Activated T-helper 1 cell treated with anti-CD3 and anti-CD28 coated beads, Interleukin-12 subunit alpha, Interleukin-12 subunit beta, Interleukin-2, Interleukin-4 antibody, amounts not matched to agents 30 ng/mL and 10 ng/mL and 1 ng/mL, durations not matched to agents 14 hours and 24 hours and 36 hours (primary cell): ENCODE measurements at regions not wholly inside any gene's neighbourhood (a gene's known extent, or its start where the extent isn't known, plus 50 kb on each side); places are given as distances from the start of the nearest gene placed in this dataset.

Source experiments
- DNase-seq: peaks from one replicate; pipeline ENCODE4 v3.0.0; 2021; ENCODE audit warnings: low spot score
- H3K27ac Mint-ChIP-seq: one replicate; pipeline ENCODE4 v1.8.0; 2021; ENCODE audit warnings: mild to moderate bottlenecking, mixed read lengths
- H3K27me3 Mint-ChIP-seq: one replicate; pipeline ENCODE4 v1.8.0; 2022; ENCODE audit warnings: mild to moderate bottlenecking, moderate library complexity, mixed read lengths; ENCODE audit not compliant: insufficient read depth
- H3K36me3 Mint-ChIP-seq: one replicate; pipeline ENCODE4 v1.8.0; 2021; ENCODE audit warnings: low read depth, mixed read lengths
- H3K4me1 Mint-ChIP-seq: one replicate; pipeline ENCODE4 v1.8.0; 2021; ENCODE audit warnings: low read depth, mixed read lengths
- H3K4me3 Mint-ChIP-seq: one replicate; pipeline ENCODE4 v1.8.0; 2021; ENCODE audit warnings: mild to moderate bottlenecking, moderate library complexity, mixed read lengths
- H3K9me3 Mint-ChIP-seq: one replicate; pipeline ENCODE4 v1.8.0; 2021; ENCODE audit warnings: mixed read lengths
- intact Hi-C: fragments of 100-400 bp; cut with micrococcal nuclease; formaldehyde crosslinking; loops from one replicate; pipeline ENCODE4 v1.15.1; 2024

GRCh38 chr18:73626859-73627258, 520.8 kb downstream of the FBXO15 start:
- no peak for DNase-seq
- Mint-ChIP-seq H3K27me3 (no peaks in the 10 kb centered on the region), H3K4me1 (no peaks in the 10 kb centered on the region), H3K9me3 (no peaks in the 10 kb centered on the region), H3K4me3 (no peak overlapping the region), H3K36me3 (no peaks in the 10 kb centered on the region), H3K27ac (no peak overlapping the region)
- intact Hi-C loops: no loop called here

- DNase-seq: no peak
- Mint-ChIP-seq H3K36me3 (no peaks in the 10 kb centered on the region), H3K27ac (no peak overlapping the region), H3K9me3 (no peaks in the 10 kb centered on the region), H3K27me3 (no peaks in the 10 kb centered on the region), H3K4me3 (no peak overlapping the region), H3K4me1 (no peaks in the 10 kb centered on the region)
- intact Hi-C loops: no loop called here
These were observed 521.4 kb downstream of the FBXO15 start for GRCh38 chr18:73626221-73626620.

- H3K36me3 Mint-ChIP-seq: no peaks in the 10 kb centered on the region
- H3K9me3 Mint-ChIP-seq: no peaks in the 10 kb centered on the region
- intact Hi-C loops: no loop called here
- H3K27me3 Mint-ChIP-seq: no peaks in the 10 kb centered on the region
- no peaks in the 10 kb centered on the region for H3K4me1 Mint-ChIP-seq
- no peak overlapping the region for H3K27ac Mint-ChIP-seq
- no peak for DNase-seq
- H3K4me3 Mint-ChIP-seq: no peak overlapping the region
These were observed 526.5 kb downstream of the FBXO15 start for GRCh38 chr18:73621091-73621490.

- H3K4me3 Mint-ChIP-seq: no peak overlapping the region
- H3K36me3 Mint-ChIP-seq: no peaks in the 10 kb centered on the region
- no peaks in the 10 kb centered on the region for H3K27me3 Mint-ChIP-seq
- intact Hi-C loops: no loop called here
- no peak overlapping the region for H3K27ac Mint-ChIP-seq
- H3K4me1 Mint-ChIP-seq: no peaks in the 10 kb centered on the region
- no peak for DNase-seq
- no peaks in the 10 kb centered on the region for H3K9me3 Mint-ChIP-seq
These were observed 529.7 kb downstream of the FBXO15 start for GRCh38 chr18:73617981-73618380.

- no peak for DNase-seq
- Mint-ChIP-seq H3K4me1 (no peaks in the 10 kb centered on the region), H3K4me3 (no peak overlapping the region), H3K27me3 (no peaks in the 10 kb centered on the region), H3K27ac (no peak overlapping the region), H3K36me3 (no peaks in the 10 kb centered on the region), H3K9me3 (no peaks in the 10 kb centered on the region)
- intact Hi-C loops: no loop called here
These were observed 532.1 kb downstream of the FBXO15 start for GRCh38 chr18:73615506-73615905.

- no peaks in the 10 kb centered on the region for H3K36me3 Mint-ChIP-seq
- H3K27me3 Mint-ChIP-seq: no peaks in the 10 kb centered on the region
- no peak overlapping the region for H3K27ac Mint-ChIP-seq
- no peak overlapping the region for H3K4me3 Mint-ChIP-seq
- DNase-seq: no peak
- no peaks in the 10 kb centered on the region for H3K9me3 Mint-ChIP-seq
- H3K4me1 Mint-ChIP-seq: no peaks in the 10 kb centered on the region
- intact Hi-C loops: no loop called here
These were observed 532.8 kb downstream of the FBXO15 start for GRCh38 chr18:73614812-73615211.

- H3K4me3 Mint-ChIP-seq: no peak overlapping the region
- DNase-seq: no peak
- H3K36me3 Mint-ChIP-seq: no peaks in the 10 kb centered on the region
- H3K27me3 Mint-ChIP-seq: no peaks in the 10 kb centered on the region
- H3K4me1 Mint-ChIP-seq: no peaks in the 10 kb centered on the region
- H3K9me3 Mint-ChIP-seq: no peaks in the 10 kb centered on the region
- intact Hi-C loops: no loop called here
- H3K27ac Mint-ChIP-seq: no peak overlapping the region
These were observed 533.8 kb downstream of the FBXO15 start for GRCh38 chr18:73613706-73614340.

GRCh38 chr18:73597832-73598615, 549.6 kb downstream of the FBXO15 start:
- Mint-ChIP-seq H3K27ac (no peak overlapping the region), H3K36me3 (no peaks in the 10 kb centered on the region), H3K4me1 (no peaks in the 10 kb centered on the region), H3K27me3 (no peaks in the 10 kb centered on the region), H3K4me3 (no peak overlapping the region), H3K9me3 (no peaks in the 10 kb centered on the region)
- no peak for DNase-seq
- intact Hi-C loops: no loop called here

- no peak for DNase-seq
- Mint-ChIP-seq H3K36me3 (no peaks in the 10 kb centered on the region), H3K27me3 (no peaks in the 10 kb centered on the region), H3K4me3 (no peak overlapping the region), H3K27ac (no peak overlapping the region), H3K9me3 (no peaks in the 10 kb centered on the region), H3K4me1 (no peaks in the 10 kb centered on the region)
- intact Hi-C loops: no loop called here
These were observed 552.9 kb downstream of the FBXO15 start for GRCh38 chr18:73594749-73595148.

GRCh38 chr18:73593207-73593606, 554.4 kb downstream of the FBXO15 start:
- Mint-ChIP-seq H3K27me3 (no peaks in the 10 kb centered on the region), H3K4me1 (no peaks in the 10 kb centered on the region), H3K9me3 (no peaks in the 10 kb centered on the region), H3K4me3 (no peak overlapping the region), H3K27ac (no peak overlapping the region), H3K36me3 (no peaks in the 10 kb centered on the region)
- intact Hi-C loops: no loop called here
- DNase-seq: no peak

GRCh38 chr18:73590950-73591349, 556.7 kb downstream of the FBXO15 start:
- H3K36me3 Mint-ChIP-seq: no peaks in the 10 kb centered on the region
- no peak overlapping the region for H3K27ac Mint-ChIP-seq
- DNase-seq: no peak
- intact Hi-C loops: no loop called here
- H3K9me3 Mint-ChIP-seq: no peaks in the 10 kb centered on the region
- H3K4me1 Mint-ChIP-seq: no peaks in the 10 kb centered on the region
- H3K27me3 Mint-ChIP-seq: no peaks in the 10 kb centered on the region
- no peak overlapping the region for H3K4me3 Mint-ChIP-seq

- no peak overlapping the region for H3K27ac Mint-ChIP-seq
- H3K4me1 Mint-ChIP-seq: no peaks in the 10 kb centered on the region
- DNase-seq: no peak
- H3K4me3 Mint-ChIP-seq: no peak overlapping the region
- no peaks in the 10 kb centered on the region for H3K9me3 Mint-ChIP-seq
- intact Hi-C loops: no loop called here
- H3K27me3 Mint-ChIP-seq: no peaks in the 10 kb centered on the region
- no peaks in the 10 kb centered on the region for H3K36me3 Mint-ChIP-seq
These were observed 567.9 kb downstream of the FBXO15 start for GRCh38 chr18:73579698-73580097.

GRCh38 chr18:73577365-73577764, 570.3 kb downstream of the FBXO15 start:
- intact Hi-C loops: no loop called here
- H3K4me3 Mint-ChIP-seq: no peak overlapping the region
- no peaks in the 10 kb centered on the region for H3K9me3 Mint-ChIP-seq
- no peaks in the 10 kb centered on the region for H3K36me3 Mint-ChIP-seq
- no peak for DNase-seq
- no peaks in the 10 kb centered on the region for H3K4me1 Mint-ChIP-seq
- no peak overlapping the region for H3K27ac Mint-ChIP-seq
- no peaks in the 10 kb centered on the region for H3K27me3 Mint-ChIP-seq
